ENCODE measurements at regions not wholly inside any gene's neighbourhood (a gene's known extent, or its start where the extent isn't known, plus 50 kb on each side); places are given as distances from the start of the nearest gene placed in this dataset.

DNA sequence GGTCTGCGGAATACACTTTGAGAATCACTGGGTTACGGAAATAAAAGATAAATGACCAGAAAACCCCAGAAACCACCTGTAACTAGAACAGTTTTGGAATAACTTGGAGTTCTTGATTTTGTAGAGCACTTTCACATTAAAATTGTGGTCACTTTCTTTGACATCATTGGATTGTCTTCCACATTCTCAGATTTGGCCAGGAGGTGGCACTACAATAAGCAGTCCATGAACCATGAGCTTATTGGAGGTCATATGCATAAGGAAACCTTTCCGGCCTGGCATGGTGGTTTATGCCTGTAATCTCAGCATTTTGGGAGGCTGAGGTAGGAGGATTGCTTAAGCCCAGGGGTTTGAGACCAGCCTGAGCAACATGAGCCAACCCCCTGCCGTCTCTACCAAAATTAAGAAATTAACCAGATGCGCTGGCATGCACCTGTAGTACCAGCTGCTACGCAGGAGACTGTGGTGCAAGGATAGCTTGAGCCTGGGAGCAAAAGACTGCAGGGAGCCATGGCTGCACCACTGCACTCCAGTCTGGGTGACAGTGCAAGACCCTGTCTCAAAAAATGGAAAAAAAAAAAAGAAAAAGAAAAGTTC lies 107.7 kb upstream of the CAND1 start:
- Histone ChIP-seq H3K4me3 (no peak overlapping the region), H3K4me2 (no peak overlapping the region), H3K27me3 (no peaks in the 10 kb centered on the region), H3K9ac (no peak overlapping the region), H3K4me1 (peaks cover 0 to under 1% (median 0%) of the 10 kb centered on the region in 10 experiments; a peak in 1 of 20 replicates), H3K9me3 (replicated peaks in 1 of 11) (no peaks in the 10 kb centered on the region), H3K27ac (no peak overlapping the region), H4K20me1 (no peaks in the 10 kb centered on the region), H3K36me3 (no peaks in the 10 kb centered on the region)
- no peak for TF ChIP-seq Cebpa-rat (IDR thresholded peaks at IDR 0.05)

DNA sequence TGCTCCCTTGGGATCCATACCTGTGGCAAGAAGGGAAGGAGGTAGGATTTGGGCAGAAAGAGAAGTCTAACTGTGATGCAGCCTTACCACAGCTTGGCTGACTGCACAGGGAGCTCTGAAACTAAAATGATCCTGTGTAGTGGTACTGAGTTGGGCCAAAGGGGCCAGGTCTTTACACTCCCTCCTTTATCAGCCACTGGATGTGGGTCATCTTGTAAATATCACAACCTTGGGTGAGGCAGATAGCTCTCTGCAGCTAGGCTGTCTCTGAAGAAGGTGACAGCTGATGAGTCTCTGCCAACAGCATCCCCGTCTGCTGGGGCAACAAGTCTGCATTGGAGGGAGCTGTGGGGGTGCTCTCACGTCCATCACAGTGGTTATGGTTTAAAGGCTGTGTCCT lies 95.9 kb upstream of the CAND1 start:
- Histone ChIP-seq H3K4me1 (no peaks in the 10 kb centered on the region), H3K4me3 (no peak overlapping the region), H4K20me1 (no peaks in the 10 kb centered on the region), H3K27me3 (no peaks in the 10 kb centered on the region), H3K36me3 (no peaks in the 10 kb centered on the region), H3K27ac (no peak overlapping the region), H3K9me3 (replicated peaks in 1 of 11) (no peaks in the 10 kb centered on the region), H3K4me2 (no peak overlapping the region), H3K9ac (no peak overlapping the region)
- TF ChIP-seq Cebpa-rat (IDR thresholded peaks at IDR 0.05), result no peak

DNA sequence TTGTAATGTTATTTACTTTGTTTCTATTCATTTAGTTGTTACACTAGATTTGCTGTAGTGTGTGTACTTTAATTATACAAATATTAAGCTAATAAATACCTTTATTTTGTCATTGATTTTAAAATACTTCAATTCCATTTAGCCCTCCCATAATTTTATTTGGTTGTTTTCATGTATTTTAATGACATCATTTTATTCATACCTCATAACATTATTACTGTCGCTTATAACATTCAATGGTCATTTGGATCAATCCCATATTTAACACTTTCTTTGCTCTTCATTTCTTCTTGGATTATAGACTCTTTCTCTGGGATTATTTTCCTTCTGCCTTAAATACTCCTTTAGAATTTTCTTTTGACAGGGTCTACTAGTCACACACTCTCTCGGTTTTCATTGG lies 86.6 kb upstream of the CAND1 start:
- Histone ChIP-seq H3K9me3 (replicated peaks in 1 of 11) (no peaks in the 10 kb centered on the region), H3K36me3 (no peaks in the 10 kb centered on the region), H4K20me1 (no peaks in the 10 kb centered on the region), H3K27me3 (no peaks in the 10 kb centered on the region), H3K4me1 (no peaks in the 10 kb centered on the region), H3K4me2 (no peak overlapping the region), H3K27ac (no peak overlapping the region), H3K4me3 (no peak overlapping the region), H3K9ac (no peak overlapping the region)
- no peak for TF ChIP-seq Cebpa-rat (IDR thresholded peaks at IDR 0.05)

DNA sequence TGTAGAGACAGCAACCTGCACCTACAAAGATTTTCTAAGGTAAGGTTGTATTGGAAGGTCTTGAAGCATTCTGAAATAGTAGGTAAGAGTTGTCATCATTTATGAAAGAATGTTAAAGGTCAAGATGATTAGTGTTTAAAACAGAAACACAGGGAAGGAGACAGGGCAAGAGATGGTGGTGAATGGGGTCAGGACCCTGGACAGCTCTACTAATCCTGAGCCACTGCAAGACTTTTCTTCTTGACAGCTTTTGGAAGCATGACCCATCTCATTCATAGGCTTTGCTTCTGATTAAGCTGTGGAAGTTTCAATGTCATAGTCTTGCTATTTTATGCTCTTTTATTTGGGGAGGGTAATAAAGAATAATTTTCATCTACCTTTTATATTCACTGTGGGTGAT lies 75.5 kb upstream of the CAND1 start:
- Histone ChIP-seq H4K20me1 (no peaks in the 10 kb centered on the region), H3K4me1 (no peaks in the 10 kb centered on the region), H3K4me3 (no peak overlapping the region), H3K4me2 (no peak overlapping the region), H3K27me3 (no peaks in the 10 kb centered on the region), H3K9ac (no peak overlapping the region), H3K36me3 (no peaks in the 10 kb centered on the region), H3K27ac (no peak overlapping the region), H3K9me3 (replicated peaks in 1 of 11) (no peaks in the 10 kb centered on the region)
- TF ChIP-seq Cebpa-rat (IDR thresholded peaks at IDR 0.05), result no peak

DNA sequence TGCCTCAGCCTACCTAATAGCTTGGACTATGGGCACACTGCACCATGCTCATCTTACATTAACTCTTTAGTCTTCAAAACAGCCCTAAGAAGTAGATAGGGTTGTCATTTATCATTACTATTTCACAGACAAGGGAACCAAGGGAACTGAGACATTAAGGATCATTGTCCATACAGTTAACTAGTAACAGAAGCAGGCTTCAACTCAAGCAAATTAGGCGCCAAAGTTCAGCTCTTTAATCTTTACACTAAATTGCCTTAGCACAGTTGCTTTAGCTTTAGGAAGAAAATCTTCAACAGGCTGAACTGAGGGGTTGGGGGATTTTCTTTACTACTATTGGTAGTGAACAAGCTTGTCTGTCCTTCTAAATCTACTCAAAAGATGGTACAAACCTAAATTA lies 68.8 kb upstream of the CAND1 start:
- no peak overlapping the region for H3K9ac ChIP-seq
- H3K4me1 ChIP-seq, result no peaks in the 10 kb centered on the region
- no peaks in the 10 kb centered on the region for H3K27me3 ChIP-seq
- no peaks in the 10 kb centered on the region for H3K36me3 ChIP-seq
- no peak for TF ChIP-seq Cebpa-rat (IDR thresholded peaks at IDR 0.05)
- H3K9me3 ChIP-seq (replicated peaks in 1 of 11), result no peaks in the 10 kb centered on the region
- no peak overlapping the region for H3K4me2 ChIP-seq
- no peak overlapping the region for H3K27ac ChIP-seq
- H3K4me3 ChIP-seq, result no peak overlapping the region
- H4K20me1 ChIP-seq, result no peaks in the 10 kb centered on the region

DNA sequence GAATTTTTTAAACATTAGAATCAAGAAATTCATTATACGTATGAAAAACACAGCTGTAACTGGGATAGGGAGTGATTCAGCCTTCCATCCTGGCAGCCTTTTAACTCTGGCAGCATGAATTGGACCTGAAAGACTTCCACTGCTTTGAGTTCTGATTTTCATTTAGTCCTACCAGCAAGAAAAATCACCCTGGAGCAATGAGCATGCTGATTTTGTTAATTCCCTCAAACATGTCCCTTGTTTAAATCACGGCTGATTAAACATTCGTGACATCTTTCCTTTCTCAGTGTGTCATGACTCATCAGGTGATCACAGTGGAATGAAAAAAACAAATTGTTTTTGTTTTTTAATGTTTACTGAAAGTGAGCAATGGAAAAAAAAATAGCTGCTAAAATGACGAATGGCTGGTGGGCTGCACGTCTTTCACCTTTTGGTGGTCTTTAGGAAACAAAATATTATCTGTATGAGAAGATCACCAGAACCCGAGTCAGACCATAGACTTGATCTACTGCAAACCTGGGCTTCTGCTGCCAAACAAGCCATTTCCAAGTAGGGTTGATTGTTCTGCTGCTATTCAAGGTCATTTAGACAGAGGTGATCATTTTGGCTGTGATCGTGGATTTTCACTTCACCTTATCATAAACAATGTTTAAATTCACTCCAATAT lies 67.0 kb upstream of the CAND1 start:
- Histone ChIP-seq H3K27me3 (no peaks in the 10 kb centered on the region), H3K4me2 (no peak overlapping the region), H3K9me3 (replicated peaks in 1 of 11) (no peaks in the 10 kb centered on the region), H3K4me1 (no peaks in the 10 kb centered on the region), H3K9ac (no peak overlapping the region), H3K27ac (no peak overlapping the region), H3K4me3 (no peak overlapping the region), H4K20me1 (no peaks in the 10 kb centered on the region), H3K36me3 (no peaks in the 10 kb centered on the region)
- TF ChIP-seq Cebpa-rat (IDR thresholded peaks at IDR 0.05), result no peak

DNA sequence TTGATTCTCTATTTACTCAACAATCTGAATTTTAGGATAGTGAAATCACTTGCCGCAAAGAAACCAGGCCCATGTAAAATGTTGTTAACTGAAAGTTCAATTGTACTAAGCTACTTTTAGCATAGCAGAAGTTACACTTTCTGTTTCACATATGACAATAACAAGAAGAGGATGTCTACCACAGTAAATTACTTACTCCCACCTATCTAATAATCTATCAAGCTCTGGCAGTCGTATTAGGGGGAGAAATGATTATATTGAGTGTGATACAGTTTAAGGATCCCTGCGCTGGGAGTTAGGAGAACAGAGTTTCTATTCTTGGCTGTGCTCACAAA lies 66.5 kb upstream of the CAND1 start:
- TF ChIP-seq Cebpa-rat (IDR thresholded peaks at IDR 0.05), result no peak

DNA sequence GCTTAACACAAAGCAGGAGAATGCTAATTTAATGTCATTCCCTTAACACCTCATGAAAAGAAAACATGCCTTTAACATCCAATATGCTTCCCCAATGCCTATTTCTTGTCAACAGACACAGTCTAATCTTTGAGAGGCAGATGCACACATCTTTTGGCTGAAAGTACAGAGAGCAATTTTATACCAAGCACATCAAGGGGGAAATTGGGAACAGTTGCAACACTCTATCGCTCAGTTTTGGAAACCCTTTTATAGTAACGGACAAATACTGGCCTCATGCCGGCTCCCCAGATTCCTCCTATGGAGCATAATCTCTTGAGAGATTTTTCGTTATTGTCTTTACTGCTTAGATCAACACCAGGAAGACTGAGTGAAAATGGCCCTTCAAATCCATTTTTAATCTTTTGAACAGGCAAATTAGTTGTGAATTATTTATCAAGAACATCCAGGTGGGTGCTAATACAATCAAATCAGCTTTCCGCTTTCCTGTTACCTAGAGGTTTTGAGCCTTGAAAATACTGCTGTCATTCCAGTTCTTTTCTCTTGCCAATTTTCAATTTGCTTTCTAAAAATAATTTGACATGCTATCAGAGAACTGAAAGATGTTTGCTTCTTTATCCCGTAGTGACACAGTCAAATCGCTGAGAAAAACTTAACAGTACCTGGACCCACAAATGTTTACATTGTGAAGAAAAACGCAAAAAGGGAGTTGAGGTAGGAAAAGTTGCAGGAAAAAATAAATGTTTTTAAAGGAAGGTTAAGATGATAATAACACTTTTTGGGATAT lies 60.7 kb upstream of the CAND1 start:
- H3K4me1 ChIP-seq, result no peaks in the 10 kb centered on the region
- no peak overlapping the region for H3K9ac ChIP-seq
- no peaks in the 10 kb centered on the region for H4K20me1 ChIP-seq
- no peaks in the 10 kb centered on the region for H3K27me3 ChIP-seq
- no peak for TF ChIP-seq Cebpa-rat (IDR thresholded peaks at IDR 0.05)
- H3K4me2 ChIP-seq, result no peak overlapping the region
- no peak overlapping the region for H3K27ac ChIP-seq
- H3K4me3 ChIP-seq, result no peak overlapping the region
- H3K9me3 ChIP-seq (replicated peaks in 1 of 11), result no peaks in the 10 kb centered on the region
- no peaks in the 10 kb centered on the region for H3K36me3 ChIP-seq

More for the DNA sequence above, 66.5 kb upstream of the CAND1 start:
- no peaks in the 10 kb centered on the region for H4K20me1 ChIP-seq
- H3K36me3 ChIP-seq, result no peaks in the 10 kb centered on the region
- no peak overlapping the region for H3K9ac ChIP-seq
- H3K27ac ChIP-seq, result no peak overlapping the region
- H3K9me3 ChIP-seq (replicated peaks in 1 of 11), result no peaks in the 10 kb centered on the region
- no peak overlapping the region for H3K4me2 ChIP-seq
- H3K4me3 ChIP-seq, result no peak overlapping the region
- no peaks in the 10 kb centered on the region for H3K4me1 ChIP-seq
- no peaks in the 10 kb centered on the region for H3K27me3 ChIP-seq

DNA sequence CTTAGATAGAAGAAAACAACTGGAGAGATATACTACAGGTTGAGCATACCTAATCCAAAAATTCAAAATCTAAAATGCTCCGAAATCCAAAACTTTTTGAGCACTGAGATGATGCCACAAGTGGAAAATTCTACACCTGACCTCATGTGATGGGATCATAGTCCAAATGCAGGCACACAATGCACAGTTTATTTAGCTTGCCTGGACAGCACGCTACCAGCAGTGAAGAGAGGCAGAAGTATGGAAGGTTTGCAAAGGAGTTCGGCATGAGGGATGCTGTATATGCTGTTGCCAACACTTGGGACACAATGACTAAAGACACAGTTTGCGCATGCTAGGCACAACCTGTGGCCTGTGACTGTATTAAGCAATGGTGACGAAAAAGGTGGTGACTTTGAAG lies 58.1 kb upstream of the CAND1 start:
- no peaks in the 10 kb centered on the region for H3K27me3 ChIP-seq
- H3K9ac ChIP-seq, result no peak overlapping the region
- no peak for TF ChIP-seq Cebpa-rat (IDR thresholded peaks at IDR 0.05)
- no peak overlapping the region for H3K4me2 ChIP-seq
- H3K27ac ChIP-seq, result no peak overlapping the region
- H4K20me1 ChIP-seq, result no peaks in the 10 kb centered on the region
- no peaks in the 10 kb centered on the region for H3K9me3 ChIP-seq (replicated peaks in 1 of 11)
- no peaks in the 10 kb centered on the region for H3K36me3 ChIP-seq
- no peaks in the 10 kb centered on the region for H3K4me1 ChIP-seq
- no peak overlapping the region for H3K4me3 ChIP-seq

DNA sequence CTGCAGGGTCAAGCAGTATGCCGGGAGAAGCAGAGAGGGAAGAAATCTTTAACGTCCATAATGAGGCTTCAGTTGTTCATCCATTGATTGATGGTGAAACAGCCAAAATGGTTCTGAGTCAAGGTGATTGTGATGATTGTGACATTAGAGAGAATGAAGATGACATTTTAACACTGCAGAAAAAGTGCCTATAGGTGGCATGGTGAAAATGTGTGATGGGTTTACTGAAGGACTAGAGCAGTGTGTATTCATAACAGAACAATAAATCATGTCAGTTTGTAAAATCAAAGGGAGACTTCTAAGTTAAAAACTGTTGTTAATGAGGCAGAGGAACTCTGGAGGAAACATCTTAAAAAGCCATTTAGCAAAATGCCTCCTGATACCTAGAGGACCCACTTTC lies 57.7 kb upstream of the CAND1 start:
- Histone ChIP-seq H3K36me3 (no peaks in the 10 kb centered on the region), H3K9me3 (replicated peaks in 1 of 11) (no peaks in the 10 kb centered on the region), H3K4me2 (no peak overlapping the region), H3K4me3 (no peak overlapping the region), H3K9ac (no peak overlapping the region), H3K27ac (no peak overlapping the region), H3K4me1 (no peaks in the 10 kb centered on the region), H4K20me1 (no peaks in the 10 kb centered on the region), H3K27me3 (no peaks in the 10 kb centered on the region)
- no peak for TF ChIP-seq Cebpa-rat (IDR thresholded peaks at IDR 0.05)
